ENCODE measurements at regions not wholly inside any gene's neighbourhood (a gene's known extent, or its start where the extent isn't known, plus 50 kb on each side); places are given as distances from the start of the nearest gene placed in this dataset.

GRCh38 chr13:32857689-32858088 is 158.5 kb upstream of the KL start:
- Histone ChIP-seq H3K27me3 (no peaks in the 10 kb centered on the region), H3K36me3 (no peaks in the 10 kb centered on the region), H3K4me1 (no peaks in the 10 kb centered on the region), H3K9me3 (peaks cover 5% of the 10 kb centered on the region; the same call in 1 of the 2 replicates), H3K4me3 (ENCODE audit: low read depth, low read length) (no peak overlapping the region)
- no peak for TF ChIP-seq CTCF (IDR thresholded peaks at IDR 0.05; ENCODE audit: low read depth, low read length)
- no peak for DNase-seq

- Histone ChIP-seq H3K36me3 (no peaks in the 10 kb centered on the region), H3K4me3 (ENCODE audit: low read depth, low read length) (no peak overlapping the region), H3K9me3 (peaks cover 5% of the 10 kb centered on the region; the same call in 1 of the 2 replicates), H3K27me3 (no peaks in the 10 kb centered on the region), H3K4me1 (no peaks in the 10 kb centered on the region)
- TF ChIP-seq CTCF (IDR thresholded peaks at IDR 0.05; ENCODE audit: low read depth, low read length): no peak
- no peak for DNase-seq
These were observed 156.4 kb upstream of the KL start for GRCh38 chr13:32859707-32860292.

GRCh38 chr13:32861304-32861703 is 154.9 kb upstream of the KL start:
- no peak for TF ChIP-seq CTCF (IDR thresholded peaks at IDR 0.05; ENCODE audit: low read depth, low read length)

GRCh38 chr13:32863596-32863995 is 152.6 kb upstream of the KL start:
- peaks cover 5% of the 10 kb centered on the region; the same call in 1 of the 2 replicates for H3K9me3 ChIP-seq
- H3K4me3 ChIP-seq (ENCODE audit: low read depth, low read length): no peak overlapping the region
- no peak for TF ChIP-seq CTCF (IDR thresholded peaks at IDR 0.05; ENCODE audit: low read depth, low read length)
- DNase-seq: no peak
- H3K36me3 ChIP-seq: no peaks in the 10 kb centered on the region
- H3K4me1 ChIP-seq: no peaks in the 10 kb centered on the region
- H3K27me3 ChIP-seq: no peaks in the 10 kb centered on the region

More at GRCh38 chr13:32861304-32861703, 154.9 kb upstream of the KL start:
- DNase-seq: no peak
- Histone ChIP-seq H3K36me3 (no peaks in the 10 kb centered on the region), H3K27me3 (no peaks in the 10 kb centered on the region), H3K9me3 (peaks cover 5% of the 10 kb centered on the region; the same call in 1 of the 2 replicates), H3K4me3 (ENCODE audit: low read depth, low read length) (no peak overlapping the region), H3K4me1 (no peaks in the 10 kb centered on the region)

GRCh38 chr13:32866921-32867320 is 149.3 kb upstream of the KL start:
- TF ChIP-seq CTCF (IDR thresholded peaks at IDR 0.05; ENCODE audit: low read depth, low read length): no peak
- no peaks in the 10 kb centered on the region for H3K27me3 ChIP-seq
- H3K36me3 ChIP-seq: no peaks in the 10 kb centered on the region
- H3K4me1 ChIP-seq: no peaks in the 10 kb centered on the region
- no peaks in the 10 kb centered on the region for H3K9me3 ChIP-seq
- no peak overlapping the region for H3K4me3 ChIP-seq (ENCODE audit: low read depth, low read length)
- DNase-seq: no peak

- no peaks in the 10 kb centered on the region for H3K27me3 ChIP-seq
- no peak for DNase-seq
- H3K4me1 ChIP-seq: peaks cover 2% of the 10 kb centered on the region; the same call in 1 of the 2 replicates
- peaks cover 3% of the 10 kb centered on the region; the same call in 1 of the 2 replicates for H3K9me3 ChIP-seq
- no peaks in the 10 kb centered on the region for H3K36me3 ChIP-seq
- no peak overlapping the region for H3K4me3 ChIP-seq (ENCODE audit: low read depth, low read length)
- TF ChIP-seq CTCF (IDR thresholded peaks at IDR 0.05; ENCODE audit: low read depth, low read length): no peak
These were observed 138.7 kb upstream of the KL start for GRCh38 chr13:32877491-32877890.

Measured in BE2C (cell line).